KMS-11 (cell line): ENCODE measurements at regions not wholly inside any gene's neighbourhood (a gene's known extent, or its start where the extent isn't known, plus 50 kb on each side); places are given as distances from the start of the nearest gene placed in this dataset.

Experiments used
- H2AFZ ChIP-seq: fragments of 200-600 bp; sonication (generic); 2 replicates; pipeline ENCODE4 v1.6.1; 2016; ENCODE audit warnings: antibody characterized with exemption, mixed run types, low read depth
- H3K27ac ChIP-seq: fragments of 200-600 bp; sonication (generic); 2 replicates; pipeline ENCODE4 v1.6.1; 2016; ENCODE audit warnings: mild to moderate bottlenecking, mixed run types
- H3K27me3 ChIP-seq: fragments of 200-600 bp; sonication (generic); 2 replicates; pipeline ENCODE4 v1.6.1; 2017; ENCODE audit warnings: mild to moderate bottlenecking, low read depth, mixed run types, moderate library complexity; ENCODE audit not compliant: insufficient read depth
- H3K36me3 ChIP-seq: fragments of 200-600 bp; sonication (generic); 2 replicates; pipeline ENCODE4 v1.6.1; 2017; ENCODE audit warnings: mild to moderate bottlenecking, mixed run types; ENCODE audit not compliant: insufficient read depth
- H3K4me1 ChIP-seq: fragments of 200-600 bp; sonication (generic); 2 replicates; pipeline ENCODE4 v1.6.1; 2016; ENCODE audit warnings: mild to moderate bottlenecking, low read depth, mixed run types; ENCODE audit not compliant: poor library complexity, severe bottlenecking
- H3K4me2 ChIP-seq: fragments of 200-600 bp; sonication (generic); 2 replicates; pipeline ENCODE4 v1.7.0; 2016; ENCODE audit warnings: mild to moderate bottlenecking, mixed run types
- H3K4me3 ChIP-seq: fragments of 200-600 bp; sonication (generic); IDR thresholded peaks from 2 replicates; pipeline ENCODE4 v1.6.1; 2017; ENCODE audit warnings: low read depth, low read length, mixed read lengths; ENCODE audit not compliant: insufficient read depth
- H3K79me2 ChIP-seq: fragments of 200-600 bp; sonication (generic); 2 replicates; pipeline ENCODE4 v1.6.1; 2016; ENCODE audit warnings: low read depth, mixed run types; ENCODE audit not compliant: insufficient read depth
- H3K9ac ChIP-seq: fragments of 200-600 bp; sonication (generic); 2 replicates; pipeline ENCODE4 v1.6.1; 2016; ENCODE audit warnings: mild to moderate bottlenecking, mixed run types
- H4K20me1 ChIP-seq: fragments of 200-600 bp; sonication (generic); 2 replicates; pipeline ENCODE4 v1.6.1; 2016; ENCODE audit warnings: mild to moderate bottlenecking, mixed run types; ENCODE audit not compliant: insufficient read depth
- TF ChIP-seq, protein P1 (sequence below): fragments of 200-600 bp; sonication (generic); conservative IDR thresholded peaks from 2 replicates; pipeline ENCODE4 v1.6.1; 2017; ENCODE audit warnings: low read depth, mild to moderate bottlenecking, antibody characterized with exemption, low read length, moderate library complexity, mixed read lengths

DNA sequence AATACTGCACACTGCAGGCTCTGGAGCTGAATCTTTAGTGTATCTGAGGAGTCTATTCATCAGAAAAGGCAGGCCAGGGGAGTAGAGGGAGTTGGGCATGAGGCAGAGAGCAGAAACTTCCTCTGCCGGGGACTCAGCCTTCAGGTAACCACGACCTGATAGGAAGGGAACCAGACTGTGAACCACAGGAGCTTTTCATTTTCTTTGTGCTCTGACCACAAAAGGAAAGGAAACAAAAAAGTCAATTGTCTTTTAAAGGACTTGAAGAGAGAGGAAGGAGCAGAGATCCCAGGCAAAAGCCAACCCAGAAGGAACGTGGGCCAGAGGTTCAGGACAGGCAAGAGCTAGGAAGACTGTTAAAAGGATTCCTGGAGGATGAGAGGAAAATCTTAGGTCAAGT lies 573.3 kb downstream of the EPHB1 start:
- TF ChIP-seq, protein P1, sequence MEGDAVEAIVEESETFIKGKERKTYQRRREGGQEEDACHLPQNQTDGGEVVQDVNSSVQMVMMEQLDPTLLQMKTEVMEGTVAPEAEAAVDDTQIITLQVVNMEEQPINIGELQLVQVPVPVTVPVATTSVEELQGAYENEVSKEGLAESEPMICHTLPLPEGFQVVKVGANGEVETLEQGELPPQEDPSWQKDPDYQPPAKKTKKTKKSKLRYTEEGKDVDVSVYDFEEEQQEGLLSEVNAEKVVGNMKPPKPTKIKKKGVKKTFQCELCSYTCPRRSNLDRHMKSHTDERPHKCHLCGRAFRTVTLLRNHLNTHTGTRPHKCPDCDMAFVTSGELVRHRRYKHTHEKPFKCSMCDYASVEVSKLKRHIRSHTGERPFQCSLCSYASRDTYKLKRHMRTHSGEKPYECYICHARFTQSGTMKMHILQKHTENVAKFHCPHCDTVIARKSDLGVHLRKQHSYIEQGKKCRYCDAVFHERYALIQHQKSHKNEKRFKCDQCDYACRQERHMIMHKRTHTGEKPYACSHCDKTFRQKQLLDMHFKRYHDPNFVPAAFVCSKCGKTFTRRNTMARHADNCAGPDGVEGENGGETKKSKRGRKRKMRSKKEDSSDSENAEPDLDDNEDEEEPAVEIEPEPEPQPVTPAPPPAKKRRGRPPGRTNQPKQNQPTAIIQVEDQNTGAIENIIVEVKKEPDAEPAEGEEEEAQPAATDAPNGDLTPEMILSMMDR, result no peak
- Histone ChIP-seq H3K4me1 (no peaks in the 10 kb centered on the region), H3K4me3 (no peak overlapping the region), H4K20me1 (no peaks in the 10 kb centered on the region), H2AFZ (no peak overlapping the region), H3K27ac (no peak overlapping the region), H3K27me3 (no peaks in the 10 kb centered on the region), H3K9ac (no peak overlapping the region), H3K4me2 (no peak overlapping the region), H3K79me2 (no peaks in the 10 kb centered on the region), H3K36me3 (no peaks in the 10 kb centered on the region)

DNA sequence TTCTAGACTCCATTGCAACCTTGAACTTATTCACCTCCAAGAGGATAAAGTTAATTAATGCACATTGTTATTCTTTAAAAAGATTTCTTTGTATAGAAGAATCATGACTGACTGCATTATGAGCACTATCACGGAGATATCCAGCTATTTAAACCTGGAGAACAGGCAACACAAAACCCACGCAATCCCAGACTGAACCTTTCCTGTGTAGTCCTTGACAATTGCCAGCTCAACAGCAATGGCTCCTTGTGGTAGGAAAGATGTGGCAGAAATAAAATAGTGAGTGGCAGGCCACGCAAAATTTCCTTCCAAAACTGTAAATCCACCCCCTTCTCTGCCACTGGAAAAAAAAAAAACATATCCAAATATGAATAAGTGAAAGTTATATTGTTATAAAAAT lies 573.7 kb downstream of the EPHB1 start:
- Histone ChIP-seq H4K20me1 (no peaks in the 10 kb centered on the region), H3K4me2 (no peak overlapping the region), H2AFZ (no peak overlapping the region), H3K4me1 (no peaks in the 10 kb centered on the region), H3K27me3 (no peaks in the 10 kb centered on the region), H3K9ac (no peak overlapping the region), H3K4me3 (no peak overlapping the region), H3K27ac (no peak overlapping the region), H3K79me2 (no peaks in the 10 kb centered on the region), H3K36me3 (no peaks in the 10 kb centered on the region)
- TF ChIP-seq, protein P1, result no peak

DNA sequence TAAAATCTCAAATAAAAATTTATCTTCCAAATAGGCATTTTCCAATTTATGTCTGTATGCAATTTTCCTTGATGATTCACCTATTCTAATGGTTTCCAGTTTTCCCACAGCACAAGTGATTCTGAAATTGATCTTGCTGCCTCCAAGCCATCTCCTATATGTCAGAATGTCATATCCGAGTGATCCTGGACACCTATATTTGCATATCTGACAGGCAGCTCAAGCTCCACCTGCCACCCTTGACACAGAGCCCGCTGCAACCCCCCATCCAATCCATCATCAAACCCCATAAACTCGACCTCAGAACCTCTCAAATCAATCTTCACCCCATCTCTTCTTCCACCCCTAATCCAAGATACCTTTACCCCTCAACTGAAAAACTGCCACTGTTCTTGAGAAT lies 579.5 kb downstream of the EPHB1 start:
- TF ChIP-seq, protein P1, result no peak
- H3K36me3 ChIP-seq, result no peaks in the 10 kb centered on the region
- no peaks in the 10 kb centered on the region for H3K79me2 ChIP-seq
- no peaks in the 10 kb centered on the region for H3K27me3 ChIP-seq
- H3K4me3 ChIP-seq, result no peak overlapping the region
- no peaks in the 10 kb centered on the region for H4K20me1 ChIP-seq
- H3K4me1 ChIP-seq, result no peaks in the 10 kb centered on the region
- no peak overlapping the region for H2AFZ ChIP-seq
- no peak overlapping the region for H3K9ac ChIP-seq
- no peak overlapping the region for H3K27ac ChIP-seq
- H3K4me2 ChIP-seq, result no peak overlapping the region

DNA sequence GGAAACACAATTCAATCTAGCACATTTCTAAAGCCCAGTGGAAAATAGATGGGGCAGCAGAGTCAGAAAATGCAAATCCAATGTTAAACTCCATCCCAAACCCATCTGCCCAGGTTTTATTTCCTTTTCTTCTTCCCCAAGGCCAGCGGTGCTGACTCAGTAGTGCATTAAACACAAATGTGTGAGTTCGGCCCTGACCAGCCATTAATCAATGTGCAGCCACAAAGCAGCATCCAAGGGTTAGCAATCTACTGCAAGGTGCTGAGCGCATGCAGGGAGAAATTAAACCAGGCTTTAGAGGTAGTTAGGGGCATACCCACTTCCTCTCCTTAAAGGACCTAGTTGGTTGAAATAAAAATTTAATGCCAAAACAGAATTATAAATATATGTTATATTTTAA lies 583.3 kb upstream of the PPP2R3A start:
- H2AFZ ChIP-seq, result no peak overlapping the region
- no peak overlapping the region for H3K4me2 ChIP-seq
- TF ChIP-seq, protein P1, result no peak
- H3K4me1 ChIP-seq, result no peaks in the 10 kb centered on the region
- no peaks in the 10 kb centered on the region for H4K20me1 ChIP-seq
- no peaks in the 10 kb centered on the region for H3K36me3 ChIP-seq
- H3K27me3 ChIP-seq, result no peaks in the 10 kb centered on the region
- no peaks in the 10 kb centered on the region for H3K79me2 ChIP-seq
- no peak overlapping the region for H3K9ac ChIP-seq
- no peak overlapping the region for H3K4me3 ChIP-seq
- H3K27ac ChIP-seq, result no peak overlapping the region

DNA sequence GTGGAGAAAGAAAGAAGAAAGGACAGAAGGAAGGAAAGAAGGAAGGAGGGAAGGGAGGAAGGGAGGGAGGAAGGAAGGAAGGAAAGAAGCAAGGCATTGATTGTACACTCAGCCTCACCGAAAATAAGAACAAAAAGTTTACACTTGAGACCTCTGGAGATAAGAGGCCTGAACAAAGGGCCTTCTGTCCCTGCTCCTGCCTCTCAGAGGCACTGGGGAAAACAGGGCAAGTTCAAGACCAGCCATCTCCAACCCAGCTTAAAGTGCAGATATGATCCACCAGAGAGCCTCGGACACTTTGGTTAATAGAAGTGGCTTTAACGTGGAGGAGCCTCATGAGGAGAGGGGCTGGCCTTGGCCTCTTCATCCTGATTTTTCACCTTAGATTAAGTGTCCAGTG lies 582.9 kb upstream of the PPP2R3A start:
- Histone ChIP-seq H3K4me1 (no peaks in the 10 kb centered on the region), H3K27me3 (no peaks in the 10 kb centered on the region), H3K9ac (no peak overlapping the region), H3K36me3 (no peaks in the 10 kb centered on the region), H4K20me1 (no peaks in the 10 kb centered on the region), H3K79me2 (no peaks in the 10 kb centered on the region), H2AFZ (no peak overlapping the region), H3K27ac (no peak overlapping the region), H3K4me2 (no peak overlapping the region), H3K4me3 (no peak overlapping the region)
- TF ChIP-seq, protein P1, result no peak
